ENCODE measurements at regions not wholly inside any gene's neighbourhood (a gene's known extent, or its start where the extent isn't known, plus 50 kb on each side); places are given as distances from the start of the nearest gene placed in this dataset.
"Not testable (repeated sequence)": the region's sequence is repeated elsewhere in the genome, so short reads cannot be mapped to it uniquely, and the experiment has no call there.

DNA sequence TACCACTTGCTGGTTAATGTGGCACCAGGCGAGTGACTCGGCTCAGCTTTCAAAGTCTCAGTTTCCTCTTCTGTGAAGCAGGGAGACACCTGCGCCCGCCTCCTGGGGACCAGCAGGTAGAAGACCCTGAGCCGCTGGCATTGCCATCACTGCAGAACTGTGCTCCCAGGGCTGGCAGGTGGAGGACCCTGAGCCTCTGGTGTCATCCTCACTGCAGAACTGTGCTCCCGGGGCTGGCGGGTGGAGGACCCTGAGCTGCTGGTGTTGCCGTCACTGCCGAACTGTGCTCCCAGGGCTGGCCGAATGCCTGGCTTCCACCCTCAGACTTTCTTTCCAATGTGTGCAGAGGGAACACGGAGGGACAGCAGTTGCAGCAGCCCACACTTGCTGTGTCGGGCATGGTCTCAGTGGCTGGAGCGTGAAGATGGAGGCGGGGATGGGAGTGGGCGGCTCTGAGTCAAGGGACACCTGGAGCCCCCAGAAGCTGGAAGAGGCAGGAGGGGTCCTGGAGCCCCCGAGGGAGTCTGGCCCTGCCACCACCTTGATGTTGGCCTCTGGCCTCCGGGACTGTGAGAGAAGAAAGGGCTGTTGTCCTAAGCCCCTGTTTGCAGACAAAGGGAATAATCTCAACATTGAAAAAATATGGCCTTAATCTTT is 75.8 kb upstream of the METTL9 start:
- no peak overlapping the region for H3K4me3 Mint-ChIP-seq (ENCODE audit: unreplicated experiment)
- H3K9ac ChIP-seq (ENCODE audit: low read length), result no peak overlapping the region
- TF ChIP-seq EZH2 (IDR thresholded peaks at IDR 0.05; ENCODE audit: insufficient read depth, low read length), result no peak
- TF ChIP-seq, protein P1, sequence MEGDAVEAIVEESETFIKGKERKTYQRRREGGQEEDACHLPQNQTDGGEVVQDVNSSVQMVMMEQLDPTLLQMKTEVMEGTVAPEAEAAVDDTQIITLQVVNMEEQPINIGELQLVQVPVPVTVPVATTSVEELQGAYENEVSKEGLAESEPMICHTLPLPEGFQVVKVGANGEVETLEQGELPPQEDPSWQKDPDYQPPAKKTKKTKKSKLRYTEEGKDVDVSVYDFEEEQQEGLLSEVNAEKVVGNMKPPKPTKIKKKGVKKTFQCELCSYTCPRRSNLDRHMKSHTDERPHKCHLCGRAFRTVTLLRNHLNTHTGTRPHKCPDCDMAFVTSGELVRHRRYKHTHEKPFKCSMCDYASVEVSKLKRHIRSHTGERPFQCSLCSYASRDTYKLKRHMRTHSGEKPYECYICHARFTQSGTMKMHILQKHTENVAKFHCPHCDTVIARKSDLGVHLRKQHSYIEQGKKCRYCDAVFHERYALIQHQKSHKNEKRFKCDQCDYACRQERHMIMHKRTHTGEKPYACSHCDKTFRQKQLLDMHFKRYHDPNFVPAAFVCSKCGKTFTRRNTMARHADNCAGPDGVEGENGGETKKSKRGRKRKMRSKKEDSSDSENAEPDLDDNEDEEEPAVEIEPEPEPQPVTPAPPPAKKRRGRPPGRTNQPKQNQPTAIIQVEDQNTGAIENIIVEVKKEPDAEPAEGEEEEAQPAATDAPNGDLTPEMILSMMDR (IDR thresholded peaks at IDR 0.05; ENCODE audit: insufficient read depth, low read depth, low read length), result no peak
- peaks cover 3% of the 10 kb centered on the region for H3K9me3 ChIP-seq (ENCODE audit: insufficient read depth, low read depth, low read length)
- peaks cover 6% of the 10 kb centered on the region for H3K27me3 ChIP-seq (ENCODE audit: insufficient read depth, low read length)
- H3K27ac ChIP-seq (ENCODE audit: low read depth, low read length), result no peak overlapping the region
- H3K4me3 ChIP-seq (ENCODE audit: insufficient read depth, low read depth, low read length), result no peak overlapping the region
- peaks cover 2% of the 10 kb centered on the region for H3K36me3 Mint-ChIP-seq (ENCODE audit: low read depth, unreplicated experiment)
- peaks cover 6% of the 10 kb centered on the region for H4K20me1 ChIP-seq (ENCODE audit: insufficient read depth, low read length)
- DNase-seq (ENCODE audit: low read depth), result no peak
- H3K9me3 Mint-ChIP-seq (ENCODE audit: unreplicated experiment), result no peaks in the 10 kb centered on the region
- H2AFZ ChIP-seq (ENCODE audit: low read depth, low read length), result no peak overlapping the region
- no peak overlapping the region for H3K4me2 ChIP-seq (ENCODE audit: low read length)
- no peak overlapping the region for H3K27ac Mint-ChIP-seq (ENCODE audit: unreplicated experiment)
- peaks cover 19% of the 10 kb centered on the region for H3K27me3 Mint-ChIP-seq (ENCODE audit: low read depth, unreplicated experiment)
- H3K79me2 ChIP-seq (ENCODE audit: insufficient read depth, low read length), result peaks cover 14% of the 10 kb centered on the region
- peaks cover 7% of the 10 kb centered on the region for H3K4me1 Mint-ChIP-seq (ENCODE audit: low read depth, unreplicated experiment)
- H3K4me1 ChIP-seq (ENCODE audit: insufficient read depth, low read length), result peaks cover 13% of the 10 kb centered on the region
- FAIRE-seq, result no peak
- H3K36me3 ChIP-seq (ENCODE audit: insufficient read depth, low read length), result no peaks in the 10 kb centered on the region

DNA sequence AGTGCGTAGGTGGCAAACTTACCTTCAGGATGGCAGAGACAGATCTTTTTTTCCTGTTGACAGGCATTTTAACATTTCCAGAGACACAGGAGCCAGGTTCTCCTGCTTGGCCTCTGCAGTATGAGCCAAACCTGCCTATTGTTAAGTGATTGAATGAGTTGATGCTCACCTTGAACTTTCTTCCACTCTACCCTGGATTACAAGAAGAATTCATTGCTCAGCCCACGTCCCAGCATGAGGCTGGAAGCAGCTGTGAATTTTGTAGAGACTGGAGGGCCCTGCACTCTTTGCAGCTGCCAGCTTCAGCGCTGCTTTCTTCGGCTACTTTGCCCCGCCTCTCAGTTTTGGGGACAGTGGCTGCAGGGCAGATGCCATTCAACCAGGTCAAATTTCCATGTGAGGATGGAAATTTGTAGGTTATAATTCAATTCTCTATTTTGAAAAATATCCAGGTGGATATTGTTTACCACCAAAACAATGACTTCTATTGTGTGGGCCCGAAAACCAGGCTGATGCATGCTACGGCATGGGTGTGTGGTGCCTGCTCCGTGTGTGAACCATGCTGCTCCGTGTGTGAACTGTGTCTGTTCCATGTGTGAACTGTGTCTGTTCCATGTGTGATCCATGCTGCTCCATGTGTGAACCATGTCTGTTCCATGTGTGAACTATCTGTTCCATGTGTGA is 75.2 kb upstream of the METTL9 start:
- no peaks in the 10 kb centered on the region for H3K9me3 Mint-ChIP-seq (ENCODE audit: unreplicated experiment)
- Histone ChIP-seq H3K4me1 (ENCODE audit: insufficient read depth, low read length) (peaks cover 13% of the 10 kb centered on the region), H4K20me1 (ENCODE audit: insufficient read depth, low read length) (peaks cover under 1% of the 10 kb centered on the region), H3K27me3 (ENCODE audit: insufficient read depth, low read length) (peaks cover 6% of the 10 kb centered on the region), H3K27ac (ENCODE audit: low read depth, low read length) (no peak overlapping the region), H3K4me2 (ENCODE audit: low read length) (no peak overlapping the region), H3K9me3 (ENCODE audit: insufficient read depth, low read depth, low read length) (peaks cover 3% of the 10 kb centered on the region), H2AFZ (ENCODE audit: low read depth, low read length) (no peak overlapping the region), H3K4me3 (ENCODE audit: insufficient read depth, low read depth, low read length) (no peak overlapping the region), H3K79me2 (ENCODE audit: insufficient read depth, low read length) (peaks cover 9% of the 10 kb centered on the region), H3K36me3 (ENCODE audit: insufficient read depth, low read length) (no peaks in the 10 kb centered on the region), H3K9ac (ENCODE audit: low read length) (no peak overlapping the region)
- DNase-seq (ENCODE audit: low read depth), result no peak
- H3K4me3 Mint-ChIP-seq (ENCODE audit: unreplicated experiment), result no peak overlapping the region
- TF ChIP-seq EZH2 (IDR thresholded peaks at IDR 0.05; ENCODE audit: insufficient read depth, low read length), result no peak
- H3K36me3 Mint-ChIP-seq (ENCODE audit: low read depth, unreplicated experiment), result peaks cover 2% of the 10 kb centered on the region
- no peak for FAIRE-seq
- H3K4me1 Mint-ChIP-seq (ENCODE audit: low read depth, unreplicated experiment), result peaks cover 7% of the 10 kb centered on the region
- H3K27me3 Mint-ChIP-seq (ENCODE audit: low read depth, unreplicated experiment), result peaks cover 19% of the 10 kb centered on the region
- H3K27ac Mint-ChIP-seq (ENCODE audit: unreplicated experiment), result no peak overlapping the region

DNA sequence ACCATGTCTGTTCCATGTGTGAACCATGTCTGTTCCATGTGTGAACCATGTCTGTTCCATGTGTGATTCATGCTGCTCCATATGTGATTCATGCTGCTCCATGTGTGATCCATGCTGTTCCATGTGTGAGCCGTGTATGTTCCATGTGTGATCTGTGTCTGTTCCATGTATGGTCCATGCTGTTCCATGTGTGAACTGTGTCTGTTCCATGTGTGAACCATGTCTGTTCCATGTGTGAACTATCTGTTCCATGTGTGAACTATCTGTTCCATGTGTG is 74.7 kb upstream of the METTL9 start:
- H3K4me3 Mint-ChIP-seq (ENCODE audit: unreplicated experiment); H3K4me2 ChIP-seq (ENCODE audit: low read length); H3K4me1 Mint-ChIP-seq (ENCODE audit: low read depth, unreplicated experiment); H3K27ac ChIP-seq (ENCODE audit: low read depth, low read length); H2AFZ ChIP-seq (ENCODE audit: low read depth, low read length); H3K9ac ChIP-seq (ENCODE audit: low read length); H3K36me3 Mint-ChIP-seq (ENCODE audit: low read depth, unreplicated experiment); H3K79me2 ChIP-seq (ENCODE audit: insufficient read depth, low read length); DNase-seq (ENCODE audit: low read depth); FAIRE-seq; H3K9me3 Mint-ChIP-seq (ENCODE audit: unreplicated experiment); H3K27me3 ChIP-seq (ENCODE audit: insufficient read depth, low read length); H3K27ac Mint-ChIP-seq (ENCODE audit: unreplicated experiment); H4K20me1 ChIP-seq (ENCODE audit: insufficient read depth, low read length); H3K4me3 ChIP-seq (ENCODE audit: insufficient read depth, low read depth, low read length); H3K9me3 ChIP-seq (ENCODE audit: insufficient read depth, low read depth, low read length); H3K36me3 ChIP-seq (ENCODE audit: insufficient read depth, low read length): not testable (repeated sequence)
- peaks cover 13% of the 10 kb centered on the region for H3K4me1 ChIP-seq (ENCODE audit: insufficient read depth, low read length)
- H3K27me3 Mint-ChIP-seq (ENCODE audit: low read depth, unreplicated experiment), result peaks cover 19% of the 10 kb centered on the region

DNA sequence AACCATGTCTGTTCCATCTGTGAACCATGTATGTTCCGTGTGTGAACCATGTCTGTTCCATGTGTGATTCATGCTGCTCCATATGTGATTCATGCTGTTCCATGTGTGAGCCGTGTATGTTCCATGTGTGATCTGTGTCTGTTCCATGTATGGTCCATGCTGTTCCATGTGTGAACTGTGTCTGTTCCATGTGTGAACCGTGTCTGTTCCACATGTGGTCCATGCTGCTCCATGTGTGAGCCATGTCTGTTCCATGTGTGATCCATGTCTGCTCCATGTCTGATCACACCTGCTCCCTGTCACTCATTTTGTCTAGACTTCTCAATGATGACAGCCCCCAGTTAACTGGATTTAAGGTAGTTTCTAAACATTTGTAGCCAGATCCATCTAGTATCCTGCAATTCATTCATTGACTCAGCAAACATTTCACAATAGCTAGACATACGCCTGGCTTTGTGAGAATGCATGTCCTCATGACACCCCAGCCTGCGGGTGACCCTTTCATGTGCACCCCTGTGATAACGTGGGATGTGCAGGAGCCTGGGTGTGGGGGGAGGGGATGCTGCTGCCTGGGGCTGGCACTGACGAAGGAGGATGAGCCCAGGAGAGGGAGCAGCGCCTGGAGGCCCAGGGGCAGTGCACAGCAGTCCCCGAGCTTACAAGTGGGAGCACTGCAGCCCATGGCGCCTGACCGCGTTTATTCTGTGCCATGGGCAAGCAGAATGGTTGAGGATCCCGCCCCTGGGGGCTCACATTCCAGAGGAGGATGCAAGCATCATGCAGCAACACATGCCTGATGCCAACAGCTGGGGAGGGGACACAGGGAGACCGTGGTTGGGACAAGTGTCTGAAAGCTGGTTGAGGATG is 74.1 kb upstream of the METTL9 start:
- H3K4me3 Mint-ChIP-seq (ENCODE audit: unreplicated experiment); FAIRE-seq; H3K27me3 ChIP-seq (ENCODE audit: insufficient read depth, low read length); H3K4me2 ChIP-seq (ENCODE audit: low read length); H4K20me1 ChIP-seq (ENCODE audit: insufficient read depth, low read length); H3K36me3 Mint-ChIP-seq (ENCODE audit: low read depth, unreplicated experiment); DNase-seq (ENCODE audit: low read depth); H3K79me2 ChIP-seq (ENCODE audit: insufficient read depth, low read length); H2AFZ ChIP-seq (ENCODE audit: low read depth, low read length); H3K4me3 ChIP-seq (ENCODE audit: insufficient read depth, low read depth, low read length); H3K9ac ChIP-seq (ENCODE audit: low read length); H3K36me3 ChIP-seq (ENCODE audit: insufficient read depth, low read length); H3K27ac ChIP-seq (ENCODE audit: low read depth, low read length); H3K27ac Mint-ChIP-seq (ENCODE audit: unreplicated experiment); H3K4me1 Mint-ChIP-seq (ENCODE audit: low read depth, unreplicated experiment); H3K9me3 ChIP-seq (ENCODE audit: insufficient read depth, low read depth, low read length); H3K9me3 Mint-ChIP-seq (ENCODE audit: unreplicated experiment): not testable (repeated sequence)
- H3K27me3 Mint-ChIP-seq (ENCODE audit: low read depth, unreplicated experiment), result peaks cover 21% of the 10 kb centered on the region
- H3K4me1 ChIP-seq (ENCODE audit: insufficient read depth, low read length), result peaks cover 13% of the 10 kb centered on the region
